Pancreas (tissue), 10 donors: ENCODE measurements at regions not wholly inside any gene's neighbourhood (a gene's known extent, or its start where the extent isn't known, plus 50 kb on each side); places are given as distances from the start of the nearest gene placed in this dataset.
"Not testable (repeated sequence)": the region's sequence is repeated elsewhere in the genome, so short reads cannot be mapped to it uniquely, and the experiment has no call there.

ENCODE experiments used
- ATAC-seq, 4 donors: fragments of 200-7000 bp; cut with Tn5 transposase; one replicate each; pipeline versions ENCODE4 v1.8.0 to v1.9.1; 2020; ENCODE audit warnings: mild to moderate bottlenecking in 4 of 4, moderate library complexity in 4 of 4
- DNase-seq, 6 donors: peaks; one replicate each; pipeline ENCODE4 v3.0.0-alpha.2; 2020
- FAIRE-seq: peaks from 2 replicates; lab custom pipeline; 2012; peaks lifted over from hg19 to GRCh38; lab: Jason Lieb, UNC
- H3K27ac ChIP-seq, 4 donors: fragments of 200-600 bp; sonication (generic); 1 replicate in 3 of 4; 2 replicates in 1 of 4; pipeline versions ENCODE4 v1.5.0 to v1.8.0; 2020
- H3K27me3 ChIP-seq, 4 donors: fragments of 200-600 bp; one replicate each; pipeline ENCODE4 v1.8.0; 2021
- H3K36me3 ChIP-seq, 3 donors: fragments of 200-600 bp; sonication (generic) in 1 of 3; one replicate each; pipeline versions ENCODE4 v1.5.0 to v1.8.0; 2020 to 2021
- H3K4me1 ChIP-seq, 3 donors: fragments of 200-600 bp; one replicate each; pipeline ENCODE4 v1.8.0; 2021
- H3K4me3 ChIP-seq, 4 donors: fragments of 200-600 bp; sonication (generic) in 2 of 4; one replicate each; pipeline versions ENCODE4 v1.5.0 to v1.8.0; 2020 to 2021
- H3K9me3 ChIP-seq, 4 donors: fragments of 200-600 bp; one replicate each; pipeline ENCODE4 v1.8.0; 2021
- WGBS, 2 donors: extraction: QIAGEN DNeasy Blood & Tissue Kit; methylation state at CpG; one replicate each; pipeline ENCODE4 v1.1.7; 2013; 5-methylcytosine and 5-hydroxymethylcytosine counted together
- intact Hi-C, 3 donors: fragments of 100-400 bp; cut with DNase I; formaldehyde crosslinking; loops; one replicate each; pipeline versions ENCODE4 v1.11.1 to v1.14.2; 2022
- TF ChIP-seq, protein P1 (sequence below), 4 donors: fragments of 200-600 bp; sonication (generic) in 3 of 4; IDR thresholded peaks; one replicate each; pipeline versions ENCODE4 v1.5.0 to v1.8.0; 2021; ENCODE audit warnings: antibody characterized with exemption in 4 of 4
- donor health status: healthy with polysubstance abuse.
- donor health status: DM: no; HTN: no; CAD: no; lungs with moderate emphysema.
- donor health status: DM: no; HTN: no; CAD: no.
- donor health status: control.
- donor health status: control.
- donor health status: Bipolar disorder and iron deficiency.
- donor health status: DM: yes; HTN: yes; CAD: no.
- donor health status: DM: no; HTN: no; CAD: no.
- donor health status: DM: no; HTN: no; CAD: no.
- donor health status: DM: yes; HTN: yes; CAD: no.

DNA sequence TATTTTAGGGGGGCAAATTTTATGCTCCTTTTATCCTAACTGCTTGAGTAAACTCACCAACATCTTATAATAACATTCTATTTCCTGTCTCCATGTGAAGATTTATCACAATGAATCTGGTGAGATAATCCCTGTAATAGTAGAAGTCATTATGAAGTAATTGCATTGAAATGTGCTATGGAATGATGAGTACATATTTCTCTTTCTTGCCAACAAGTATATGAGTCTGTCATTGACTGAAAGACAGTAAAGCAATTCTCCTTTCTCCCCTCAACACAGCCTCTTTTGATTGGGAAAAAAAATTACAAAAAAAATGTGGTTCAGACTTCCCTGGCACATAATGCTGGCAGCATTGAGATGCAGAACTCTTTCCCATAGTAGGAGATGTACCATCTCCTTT is 459.2 kb upstream of the RGMB start:
- ATAC-seq (no peak), DNase-seq (no peak), FAIRE-seq (no peak)
- H3K36me3 ChIP-seq = no peaks in the 10 kb centered on the region
- no peak overlapping the region for H3K27ac ChIP-seq
- intact Hi-C loops = no loop called here
- H3K27me3 ChIP-seq = no peaks in the 10 kb centered on the region
- TF ChIP-seq, protein P1, sequence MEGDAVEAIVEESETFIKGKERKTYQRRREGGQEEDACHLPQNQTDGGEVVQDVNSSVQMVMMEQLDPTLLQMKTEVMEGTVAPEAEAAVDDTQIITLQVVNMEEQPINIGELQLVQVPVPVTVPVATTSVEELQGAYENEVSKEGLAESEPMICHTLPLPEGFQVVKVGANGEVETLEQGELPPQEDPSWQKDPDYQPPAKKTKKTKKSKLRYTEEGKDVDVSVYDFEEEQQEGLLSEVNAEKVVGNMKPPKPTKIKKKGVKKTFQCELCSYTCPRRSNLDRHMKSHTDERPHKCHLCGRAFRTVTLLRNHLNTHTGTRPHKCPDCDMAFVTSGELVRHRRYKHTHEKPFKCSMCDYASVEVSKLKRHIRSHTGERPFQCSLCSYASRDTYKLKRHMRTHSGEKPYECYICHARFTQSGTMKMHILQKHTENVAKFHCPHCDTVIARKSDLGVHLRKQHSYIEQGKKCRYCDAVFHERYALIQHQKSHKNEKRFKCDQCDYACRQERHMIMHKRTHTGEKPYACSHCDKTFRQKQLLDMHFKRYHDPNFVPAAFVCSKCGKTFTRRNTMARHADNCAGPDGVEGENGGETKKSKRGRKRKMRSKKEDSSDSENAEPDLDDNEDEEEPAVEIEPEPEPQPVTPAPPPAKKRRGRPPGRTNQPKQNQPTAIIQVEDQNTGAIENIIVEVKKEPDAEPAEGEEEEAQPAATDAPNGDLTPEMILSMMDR (IDR thresholded peaks at IDR 0.05) = no peak
- no peak overlapping the region for H3K4me3 ChIP-seq
- H3K4me1 ChIP-seq = no peaks in the 10 kb centered on the region
- H3K9me3 ChIP-seq = no peaks in the 10 kb centered on the region

DNA sequence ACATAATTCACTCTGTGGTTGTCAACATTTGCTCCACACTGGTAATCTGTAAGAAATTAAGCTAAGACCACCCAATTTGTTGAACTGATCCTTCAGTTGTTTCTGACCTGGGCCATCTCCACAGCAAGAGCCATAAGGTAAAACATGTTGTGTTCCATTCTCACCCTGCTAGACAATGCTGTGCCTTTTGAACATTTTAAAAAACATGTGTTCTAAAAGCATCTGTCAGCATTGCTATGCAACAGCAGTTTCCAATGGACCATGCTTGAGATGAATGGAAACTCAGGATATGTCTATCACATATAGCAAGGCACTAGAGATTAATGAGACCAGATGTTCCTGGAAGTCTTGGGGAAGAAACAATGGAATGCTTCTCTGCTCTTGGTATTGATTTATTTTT is 455.1 kb upstream of the RGMB start:
- TF ChIP-seq, protein P1 (IDR thresholded peaks at IDR 0.05) = no peak
- intact Hi-C loops = no loop called here

DNA sequence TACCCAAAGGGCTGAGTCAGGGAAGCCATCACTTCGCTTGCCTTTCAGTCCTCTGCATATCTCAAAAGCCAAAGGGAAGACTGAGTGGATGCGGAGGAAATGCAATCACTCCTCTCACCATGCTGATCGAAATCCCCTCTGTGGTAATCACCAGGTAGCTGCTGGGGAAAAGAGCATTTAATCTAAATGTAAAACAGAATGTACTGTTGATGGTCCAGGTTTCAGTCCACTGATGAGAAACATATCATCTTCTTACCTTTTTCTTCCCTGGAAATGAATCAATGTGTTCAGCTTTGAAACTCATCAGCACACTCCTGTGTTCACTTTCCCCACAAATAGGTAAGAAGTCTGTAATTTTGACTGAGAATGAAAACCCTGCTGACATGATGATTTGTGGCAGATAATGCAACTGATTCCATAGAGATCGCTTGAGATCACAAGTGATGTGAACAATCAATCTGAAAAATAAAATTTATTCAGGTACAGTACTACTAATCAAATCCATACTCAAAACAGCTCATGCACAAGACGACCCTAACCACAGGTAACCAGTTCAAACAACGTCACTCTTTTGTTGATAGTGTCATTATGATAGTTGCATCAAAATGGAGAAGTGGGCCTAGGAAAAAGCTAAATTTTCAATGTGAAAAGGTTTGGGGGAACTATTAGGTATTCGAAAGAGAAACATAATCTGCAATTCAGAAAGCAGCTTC is 454.0 kb upstream of the RGMB start:
- intact Hi-C loops = no loop called here
- WGBS, 2 donors = 75 to 83% methylated on average over 7 of the region's 7 CpGs
- no peaks in the 10 kb centered on the region for H3K27me3 ChIP-seq

More for the DNA sequence above, 455.1 kb upstream of the RGMB start:
- FAIRE-seq (no peak), DNase-seq (no peak), ATAC-seq (no peak)
- Histone ChIP-seq H3K9me3 (no peaks in the 10 kb centered on the region), H3K4me3 (no peak overlapping the region), H3K27ac (no peak overlapping the region), H3K4me1 (no peaks in the 10 kb centered on the region), H3K27me3 (no peaks in the 10 kb centered on the region), H3K36me3 (no peaks in the 10 kb centered on the region)

DNA sequence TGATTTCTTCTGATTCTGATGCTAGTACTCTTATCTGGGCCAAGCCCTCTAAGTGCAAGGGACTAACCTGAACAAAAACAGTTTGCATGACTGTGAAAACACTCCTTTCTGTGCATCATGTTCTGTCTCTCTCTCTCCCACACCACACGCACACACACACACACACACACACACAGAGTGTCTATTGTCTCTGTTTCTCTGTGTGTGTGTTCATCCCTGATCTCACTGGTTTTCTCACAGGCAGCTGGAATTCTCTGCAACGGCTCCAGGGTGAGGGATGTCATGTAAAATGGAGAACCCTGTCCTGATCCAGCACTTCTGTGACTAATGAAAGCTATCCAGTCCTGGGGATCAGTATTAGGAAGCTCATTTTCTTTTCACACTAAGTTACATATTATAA is 453.1 kb upstream of the RGMB start:
- H3K27ac ChIP-seq = no peak overlapping the region
- no peaks in the 10 kb centered on the region for H3K27me3 ChIP-seq
- H3K9me3 ChIP-seq = no peaks in the 10 kb centered on the region
- no peak for DNase-seq
- H3K4me3 ChIP-seq = no peak overlapping the region
- ATAC-seq = no peak
- intact Hi-C loops = no loop called here
- WGBS, 2 donors = 41 to 56% methylated on average over 2 of the region's 2 CpGs
- TF ChIP-seq, protein P1 (IDR thresholded peaks at IDR 0.05) = no peak
- no peak for FAIRE-seq
- H3K36me3 ChIP-seq = no peaks in the 10 kb centered on the region
- no peaks in the 10 kb centered on the region for H3K4me1 ChIP-seq

More for the DNA sequence above, 454.0 kb upstream of the RGMB start:
- no peaks in the 10 kb centered on the region for H3K4me1 ChIP-seq
- DNase-seq (no peak), ATAC-seq (no peak), FAIRE-seq (no peak)
- H3K4me3 ChIP-seq = no peak overlapping the region
- TF ChIP-seq, protein P1 (IDR thresholded peaks at IDR 0.05) = no peak
- no peak overlapping the region for H3K27ac ChIP-seq
- H3K36me3 ChIP-seq = no peaks in the 10 kb centered on the region
- H3K9me3 ChIP-seq = no peaks in the 10 kb centered on the region

DNA sequence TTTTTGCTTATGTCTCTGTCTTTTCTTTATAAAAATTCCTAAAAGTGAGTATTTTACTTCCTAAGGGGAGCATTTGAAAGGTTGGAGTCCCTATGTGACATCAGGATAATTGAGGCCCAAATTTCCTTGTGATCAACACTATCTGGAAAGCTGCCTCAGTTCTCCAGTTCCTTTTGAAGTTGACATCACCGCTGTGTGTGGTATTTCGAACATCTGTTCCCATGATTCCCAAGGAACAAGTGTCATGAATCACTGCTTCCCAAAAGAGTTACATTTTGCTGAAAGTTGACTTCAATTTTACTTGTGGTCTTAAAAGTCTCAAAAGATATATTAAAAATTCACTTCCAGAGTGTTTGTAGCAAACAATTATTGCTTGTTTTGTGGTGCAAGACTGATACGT is 452.1 kb upstream of the RGMB start:
- 89 to 91% methylated on average over 3 of the region's 3 CpGs for WGBS, 2 donors
- Histone ChIP-seq H3K4me3 (no peak overlapping the region), H3K9me3 (no peaks in the 10 kb centered on the region), H3K4me1 (no peaks in the 10 kb centered on the region), H3K27me3 (no peaks in the 10 kb centered on the region), H3K36me3 (no peaks in the 10 kb centered on the region), H3K27ac (no peak overlapping the region)
- ATAC-seq = no peak
- TF ChIP-seq, protein P1 (IDR thresholded peaks at IDR 0.05) = no peak
- DNase-seq = no peak
- intact Hi-C loops = no loop called here
- FAIRE-seq = no peak

DNA sequence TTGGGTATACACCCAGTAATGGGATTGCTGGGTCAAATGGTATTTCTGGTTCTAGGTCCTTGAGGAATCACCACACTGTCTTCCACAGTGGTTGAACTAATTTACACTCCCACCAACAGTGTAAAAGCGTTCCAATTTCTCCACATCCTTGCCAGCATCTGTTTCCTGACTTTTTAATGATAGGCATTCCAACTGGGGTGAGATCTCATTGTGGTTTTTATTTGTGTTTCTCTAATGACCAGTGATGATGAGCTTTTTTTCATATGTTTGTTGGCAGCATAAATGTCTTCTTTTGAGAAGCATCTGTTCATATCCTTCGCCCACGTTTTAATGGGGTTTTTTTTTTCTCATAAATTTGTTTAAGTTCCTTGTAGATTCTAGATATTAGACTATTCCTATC is 448.3 kb upstream of the RGMB start:
- intact Hi-C loops, H3K4me3 ChIP-seq, H3K4me1 ChIP-seq, H3K27ac ChIP-seq, ATAC-seq, H3K9me3 ChIP-seq, H3K36me3 ChIP-seq, H3K27me3 ChIP-seq, FAIRE-seq, DNase-seq: not testable (repeated sequence)
- 64 to 75% methylated on average over 3 of the region's 3 CpGs for WGBS, 2 donors
